ENCODE measurements at regions not wholly inside any gene's neighbourhood (a gene's known extent, or its start where the extent isn't known, plus 50 kb on each side); places are given as distances from the start of the nearest gene placed in this dataset.
"Not testable (repeated sequence)": the region's sequence is repeated elsewhere in the genome, so short reads cannot be mapped to it uniquely, and the experiment has no call there.

DNA sequence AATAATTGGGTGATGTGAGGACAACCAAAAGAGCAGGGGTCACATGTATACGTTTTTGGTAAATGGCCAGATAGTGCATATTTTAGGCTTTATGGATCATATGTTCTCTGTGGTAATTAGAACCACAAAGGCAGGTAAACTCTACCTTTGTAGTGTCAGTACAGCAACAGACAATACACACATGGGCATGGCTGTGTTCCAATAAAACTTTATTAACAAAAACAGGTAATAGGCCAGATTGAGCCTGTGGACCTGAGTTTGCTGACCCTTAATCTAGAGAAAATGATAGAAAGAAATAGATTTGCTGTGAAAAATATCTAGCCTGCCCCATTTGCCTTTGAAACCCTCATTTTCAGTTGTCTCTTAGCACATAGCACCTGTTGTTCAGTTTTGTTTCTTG lies 177.2 kb upstream of the CXCR4 start:
- DNase-seq (ENCODE audit: low spot score) = no peak
- Mint-ChIP-seq H3K27ac (no peak overlapping the region), H3K4me3 (no peak overlapping the region), H3K36me3 (ENCODE audit: low read depth) (no peaks in the 10 kb centered on the region), H3K4me1 (ENCODE audit: low read depth) (peaks cover 15% of the 10 kb centered on the region), H3K27me3 (ENCODE audit: low read depth) (no peaks in the 10 kb centered on the region), H3K9me3 (no peaks in the 10 kb centered on the region)

DNA sequence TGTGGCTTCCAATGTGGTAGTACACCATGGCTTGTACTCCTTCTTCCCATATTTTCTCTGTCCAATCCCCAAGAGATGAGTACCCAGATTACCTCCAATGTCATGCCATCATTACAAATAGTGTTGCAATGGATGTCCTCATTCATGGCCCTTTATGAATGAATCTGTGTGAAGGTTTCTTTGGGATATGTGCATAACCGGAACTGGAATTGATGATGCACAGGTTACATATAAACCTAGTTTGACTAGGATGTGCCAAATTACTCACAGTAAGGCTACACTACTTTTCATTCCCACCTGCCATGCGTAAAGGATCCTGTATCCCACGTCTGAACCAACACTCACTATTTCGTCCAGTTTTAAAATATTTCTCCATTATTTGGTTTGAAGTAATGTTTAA lies 173.9 kb upstream of the CXCR4 start:
- no peaks in the 10 kb centered on the region for H3K9me3 Mint-ChIP-seq
- H3K27me3 Mint-ChIP-seq (ENCODE audit: low read depth) = no peaks in the 10 kb centered on the region
- H3K4me1 Mint-ChIP-seq (ENCODE audit: low read depth) = peaks cover 9% of the 10 kb centered on the region
- no peak for DNase-seq (ENCODE audit: low spot score)
- no peak overlapping the region for H3K27ac Mint-ChIP-seq
- H3K4me3 Mint-ChIP-seq = no peak overlapping the region
- no peaks in the 10 kb centered on the region for H3K36me3 Mint-ChIP-seq (ENCODE audit: low read depth)

DNA sequence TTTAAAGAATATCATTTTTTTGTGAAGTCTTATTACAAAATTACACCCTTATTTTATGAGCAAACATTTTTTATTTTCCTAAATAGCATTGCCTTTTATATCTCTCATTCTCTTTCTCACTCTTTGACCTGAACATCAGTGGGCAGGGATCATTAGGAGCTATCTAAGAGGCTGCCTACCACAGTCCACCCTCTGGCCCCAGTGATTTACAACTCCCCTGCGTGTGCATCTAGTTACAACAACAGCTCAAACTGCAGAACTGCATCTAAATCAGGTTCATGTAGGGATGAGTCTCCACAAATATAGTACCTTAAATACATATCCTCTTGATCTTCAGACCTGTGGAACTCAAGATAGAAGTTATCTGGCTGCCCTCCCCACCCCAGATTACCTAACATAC lies 172.4 kb upstream of the CXCR4 start:
- no peak for DNase-seq (ENCODE audit: low spot score)
- Mint-ChIP-seq H3K27me3 (ENCODE audit: low read depth) (no peaks in the 10 kb centered on the region), H3K4me1 (ENCODE audit: low read depth) (peaks cover 12% of the 10 kb centered on the region), H3K36me3 (ENCODE audit: low read depth) (no peaks in the 10 kb centered on the region), H3K27ac (no peak overlapping the region), H3K9me3 (no peaks in the 10 kb centered on the region), H3K4me3 (no peak overlapping the region)

DNA sequence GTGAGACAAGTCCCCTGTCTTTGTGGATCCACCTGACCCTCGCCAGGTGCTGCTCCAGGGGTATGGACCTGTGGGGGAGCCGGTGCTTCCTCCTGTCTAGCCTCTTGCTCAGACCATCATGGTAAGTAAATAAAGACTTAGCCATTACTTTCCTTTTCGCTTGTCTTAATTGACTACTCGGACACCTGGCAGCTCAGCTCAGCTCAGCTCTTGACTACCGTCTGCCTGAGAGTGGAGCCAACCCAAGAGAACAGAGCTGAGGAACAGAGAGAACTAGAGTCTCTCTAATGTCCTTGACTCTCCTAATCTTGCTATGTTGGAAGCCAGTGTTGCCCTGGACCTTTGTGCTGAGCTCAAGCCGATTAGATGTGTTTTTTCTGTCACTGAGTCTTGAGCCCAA lies 170.3 kb upstream of the CXCR4 start:
- Mint-ChIP-seq H3K4me3 (no peak overlapping the region), H3K9me3 (no peaks in the 10 kb centered on the region), H3K36me3 (ENCODE audit: low read depth) (no peaks in the 10 kb centered on the region), H3K4me1 (ENCODE audit: low read depth) (peaks cover 21% of the 10 kb centered on the region), H3K27ac (no peak overlapping the region), H3K27me3 (ENCODE audit: low read depth) (no peaks in the 10 kb centered on the region)
- DNase-seq (ENCODE audit: low spot score) = no peak

DNA sequence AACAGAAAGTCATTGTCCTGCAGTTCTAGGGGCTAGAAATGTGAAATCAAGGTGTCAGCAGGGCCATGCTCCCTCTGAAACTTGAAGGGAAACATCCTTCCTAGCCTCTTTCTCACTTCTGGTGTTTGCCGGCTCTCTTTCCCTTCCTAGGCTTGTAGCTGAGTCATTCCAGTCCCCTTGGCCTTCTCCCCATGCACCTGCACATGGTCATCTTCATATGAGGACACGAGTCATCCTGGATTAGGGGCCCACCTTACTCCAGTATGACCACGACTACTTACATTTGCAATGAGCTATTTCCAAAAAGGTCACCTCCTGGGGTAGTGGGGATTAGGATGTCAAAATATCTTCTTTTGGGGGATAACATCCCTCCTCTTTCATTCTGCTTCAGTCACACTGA lies 168.5 kb upstream of the CXCR4 start:
- H3K4me3 Mint-ChIP-seq = no peak overlapping the region
- H3K36me3 Mint-ChIP-seq (ENCODE audit: low read depth) = no peaks in the 10 kb centered on the region
- H3K9me3 Mint-ChIP-seq = no peaks in the 10 kb centered on the region
- peaks cover 25% of the 10 kb centered on the region for H3K4me1 Mint-ChIP-seq (ENCODE audit: low read depth)
- DNase-seq (ENCODE audit: low spot score) = no peak
- no peak overlapping the region for H3K27ac Mint-ChIP-seq
- no peaks in the 10 kb centered on the region for H3K27me3 Mint-ChIP-seq (ENCODE audit: low read depth)

DNA sequence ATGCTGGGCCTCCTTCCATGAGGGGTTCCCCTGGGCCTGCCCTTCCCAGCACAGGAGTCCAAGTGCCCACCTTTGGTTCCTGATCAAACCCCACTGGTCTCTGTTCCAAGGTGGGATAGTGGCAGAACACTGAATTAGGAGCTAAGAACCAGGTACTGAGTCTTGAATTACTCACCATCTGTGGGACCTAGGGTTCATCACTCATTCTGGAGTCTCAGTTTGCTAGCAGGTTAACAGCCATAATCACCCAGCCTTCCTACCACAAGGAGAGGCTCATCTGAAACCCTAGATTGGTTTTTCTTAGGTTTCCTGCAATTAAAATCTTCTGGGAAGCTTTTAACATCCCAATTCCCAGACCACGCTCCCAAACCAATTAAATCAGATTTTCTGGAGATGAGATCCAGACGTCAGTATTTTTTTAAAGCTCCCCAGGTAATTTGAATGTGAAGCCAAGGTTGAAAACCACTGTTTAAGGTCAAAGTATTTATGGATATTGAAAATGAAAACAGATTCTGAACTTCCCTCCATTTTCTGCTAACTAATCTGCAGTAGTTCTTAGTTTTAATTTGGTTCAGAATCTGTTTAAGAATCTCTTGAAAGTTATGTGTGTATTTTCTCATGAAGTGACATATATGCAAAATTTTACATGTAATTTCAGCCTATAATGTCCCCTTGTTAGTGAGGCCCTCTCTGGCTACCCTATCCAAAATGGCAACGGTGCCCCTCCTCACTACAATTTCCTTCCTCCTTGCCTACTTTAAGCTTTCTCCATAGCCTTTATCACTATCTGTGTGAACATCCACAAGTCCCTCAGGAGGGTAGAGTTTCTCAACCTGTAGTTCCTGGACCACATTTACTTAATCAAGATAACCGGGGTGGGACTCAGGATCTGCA lies 166.5 kb upstream of the CXCR4 start:
- no peaks in the 10 kb centered on the region for H3K36me3 Mint-ChIP-seq (ENCODE audit: low read depth)
- no peaks in the 10 kb centered on the region for H3K9me3 Mint-ChIP-seq
- no peaks in the 10 kb centered on the region for H3K27me3 Mint-ChIP-seq (ENCODE audit: low read depth)
- H3K4me1 Mint-ChIP-seq (ENCODE audit: low read depth) = peaks cover 37% of the 10 kb centered on the region
- H3K4me3 Mint-ChIP-seq = no peak overlapping the region
- no peak for DNase-seq (ENCODE audit: low spot score)
- peak overlapping the region; percentile 1 for H3K27ac Mint-ChIP-seq

DNA sequence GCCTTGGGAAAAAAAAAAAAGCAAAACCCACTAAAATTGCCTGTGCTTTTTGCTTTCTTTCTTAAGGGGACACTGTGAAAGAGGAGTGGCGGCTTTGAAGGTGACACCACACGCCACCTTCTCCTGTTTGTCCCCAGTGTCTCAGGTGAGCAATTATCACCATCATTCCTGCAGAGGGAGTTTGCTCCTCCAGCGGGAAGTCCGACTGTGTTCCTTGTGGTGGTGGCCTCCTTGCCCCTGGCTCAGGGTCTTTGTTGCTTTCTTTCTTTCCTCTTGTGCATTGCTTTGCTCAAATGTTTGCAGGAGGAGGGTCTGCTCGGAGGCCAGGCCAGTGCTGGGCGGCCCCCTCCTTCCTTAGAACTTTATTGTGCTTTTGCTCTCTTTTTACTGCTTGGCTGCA lies 164.3 kb upstream of the CXCR4 start:
- H3K9me3 Mint-ChIP-seq = no peaks in the 10 kb centered on the region
- peaks cover 37% of the 10 kb centered on the region for H3K4me1 Mint-ChIP-seq (ENCODE audit: low read depth)
- no peak for DNase-seq (ENCODE audit: low spot score)
- no peak overlapping the region for H3K27ac Mint-ChIP-seq
- no peaks in the 10 kb centered on the region for H3K36me3 Mint-ChIP-seq (ENCODE audit: low read depth)
- no peak overlapping the region for H3K4me3 Mint-ChIP-seq
- no peaks in the 10 kb centered on the region for H3K27me3 Mint-ChIP-seq (ENCODE audit: low read depth)

DNA sequence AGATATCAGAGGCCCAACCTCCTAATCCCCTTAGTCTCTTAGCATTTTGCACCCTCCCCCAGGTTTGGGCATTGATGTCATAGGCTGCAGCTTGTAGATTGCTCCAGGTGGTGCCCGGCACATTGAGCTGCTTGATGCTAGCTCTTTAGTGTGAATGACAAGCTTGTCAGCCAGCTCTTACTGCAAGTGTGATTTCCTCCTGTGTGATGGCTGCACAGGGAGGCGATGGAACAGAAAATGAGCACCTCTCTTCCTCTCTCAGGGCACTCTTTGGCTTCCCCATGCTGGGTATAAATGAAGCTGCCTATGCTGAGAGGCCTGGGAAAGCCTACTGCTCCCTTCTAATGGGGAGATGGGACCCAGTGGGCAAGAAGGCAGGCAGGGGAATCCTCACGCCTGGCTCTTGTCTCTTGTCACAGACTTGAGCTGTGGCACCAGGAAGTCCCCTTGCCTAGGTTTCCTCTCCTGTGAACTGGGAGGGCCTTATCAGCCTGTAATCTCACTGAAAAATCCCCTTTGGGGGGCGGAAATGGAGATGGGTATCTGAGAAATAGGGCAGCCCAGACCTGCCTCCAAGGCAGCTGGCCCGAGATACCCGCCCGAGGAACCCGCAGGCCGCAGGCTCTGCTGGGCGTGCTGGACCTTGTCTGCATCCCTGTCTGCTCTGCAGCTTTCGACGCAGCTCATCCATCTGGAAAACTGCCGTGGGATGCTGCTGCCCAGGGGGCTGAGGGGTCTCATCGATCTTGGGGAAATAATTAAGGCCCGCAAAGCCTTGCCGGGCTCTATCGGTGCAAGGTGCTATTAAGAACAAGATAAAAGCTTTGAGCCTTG lies 163.5 kb upstream of the CXCR4 start:
- Mint-ChIP-seq H3K4me3 (peak overlapping the region; percentile 53), H3K27ac (peak overlapping the region; percentile 67), H3K36me3 (ENCODE audit: low read depth) (no peaks in the 10 kb centered on the region), H3K27me3 (ENCODE audit: low read depth) (no peaks in the 10 kb centered on the region), H3K4me1 (ENCODE audit: low read depth) (peaks cover 37% of the 10 kb centered on the region), H3K9me3 (no peaks in the 10 kb centered on the region)
- peak; percentile 34 for DNase-seq (ENCODE audit: low spot score)

DNA sequence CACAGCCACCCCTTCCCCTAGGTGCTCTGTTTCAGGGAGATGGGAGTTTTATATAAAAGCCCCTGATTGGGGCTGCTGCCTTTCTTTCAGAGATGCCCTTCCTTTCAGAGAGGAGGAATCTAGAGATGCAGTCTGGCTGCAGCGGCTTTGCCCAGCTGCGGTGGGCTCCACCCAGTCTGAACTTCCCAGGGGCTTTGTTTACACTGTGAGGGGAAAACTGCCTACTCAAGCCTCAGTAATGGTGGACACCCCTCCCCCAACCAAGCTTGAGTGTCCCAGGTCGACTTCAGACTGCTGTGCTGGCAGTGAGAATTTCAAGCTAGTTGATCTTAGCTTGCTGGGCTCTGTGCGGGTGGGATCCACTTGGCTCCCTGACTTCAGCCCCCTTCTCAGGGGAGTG lies 148.4 kb upstream of the CXCR4 start:
- H3K4me1 Mint-ChIP-seq (ENCODE audit: low read depth); H3K27me3 Mint-ChIP-seq (ENCODE audit: low read depth); DNase-seq (ENCODE audit: low spot score); H3K4me3 Mint-ChIP-seq; H3K27ac Mint-ChIP-seq: not testable (repeated sequence)
- Mint-ChIP-seq H3K36me3 (ENCODE audit: low read depth) (peaks cover 14% of the 10 kb centered on the region), H3K9me3 (peaks cover 36% of the 10 kb centered on the region)

DNA sequence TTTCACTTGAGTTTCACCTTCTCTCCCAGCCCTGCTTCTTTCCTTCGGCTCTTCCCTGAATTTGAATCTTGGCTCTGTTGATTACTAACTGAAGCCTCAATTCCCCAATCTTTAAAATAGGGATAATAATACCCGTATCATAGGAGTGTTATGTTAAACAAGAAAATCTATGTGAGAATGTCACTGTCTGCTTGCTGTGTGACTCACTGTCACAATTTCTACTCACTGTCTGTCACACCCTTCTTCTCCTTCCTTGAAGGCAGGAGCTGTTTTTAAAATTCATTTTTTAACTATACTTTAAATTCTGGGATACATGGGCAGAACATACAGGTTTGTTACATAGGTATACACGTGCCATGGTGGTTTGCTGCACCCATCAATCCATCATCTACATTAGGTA lies 141.6 kb upstream of the CXCR4 start:
- Mint-ChIP-seq H3K9me3 (peaks cover 14% of the 10 kb centered on the region), H3K36me3 (ENCODE audit: low read depth) (peaks cover 10% of the 10 kb centered on the region), H3K27ac (no peak overlapping the region), H3K4me3 (no peak overlapping the region), H3K27me3 (ENCODE audit: low read depth) (peaks cover 3% of the 10 kb centered on the region), H3K4me1 (ENCODE audit: low read depth) (peaks cover 8% of the 10 kb centered on the region)
- no peak for DNase-seq (ENCODE audit: low spot score)

DNA sequence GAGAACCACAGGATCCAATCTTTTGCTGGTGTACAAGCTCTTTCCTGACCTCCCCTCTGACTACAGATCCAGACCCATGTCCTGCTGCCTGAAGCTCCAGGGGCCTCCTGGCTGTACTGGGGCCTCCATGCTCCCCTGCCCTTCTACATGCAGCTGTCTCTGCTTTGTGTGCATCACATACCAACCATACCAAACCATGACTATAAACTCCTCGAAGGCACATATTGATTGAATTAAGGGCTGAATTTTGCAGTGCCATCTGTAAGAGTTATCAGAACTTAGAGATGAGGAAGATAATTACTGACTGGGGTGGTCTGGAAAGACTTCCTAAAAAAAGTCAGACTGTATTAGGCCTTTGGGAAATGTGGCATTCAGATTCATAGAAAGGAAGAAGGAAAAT lies 139.9 kb upstream of the CXCR4 start:
- Mint-ChIP-seq H3K4me3 (no peak overlapping the region), H3K27ac (no peak overlapping the region), H3K4me1 (ENCODE audit: low read depth) (peaks cover 8% of the 10 kb centered on the region)

DNA sequence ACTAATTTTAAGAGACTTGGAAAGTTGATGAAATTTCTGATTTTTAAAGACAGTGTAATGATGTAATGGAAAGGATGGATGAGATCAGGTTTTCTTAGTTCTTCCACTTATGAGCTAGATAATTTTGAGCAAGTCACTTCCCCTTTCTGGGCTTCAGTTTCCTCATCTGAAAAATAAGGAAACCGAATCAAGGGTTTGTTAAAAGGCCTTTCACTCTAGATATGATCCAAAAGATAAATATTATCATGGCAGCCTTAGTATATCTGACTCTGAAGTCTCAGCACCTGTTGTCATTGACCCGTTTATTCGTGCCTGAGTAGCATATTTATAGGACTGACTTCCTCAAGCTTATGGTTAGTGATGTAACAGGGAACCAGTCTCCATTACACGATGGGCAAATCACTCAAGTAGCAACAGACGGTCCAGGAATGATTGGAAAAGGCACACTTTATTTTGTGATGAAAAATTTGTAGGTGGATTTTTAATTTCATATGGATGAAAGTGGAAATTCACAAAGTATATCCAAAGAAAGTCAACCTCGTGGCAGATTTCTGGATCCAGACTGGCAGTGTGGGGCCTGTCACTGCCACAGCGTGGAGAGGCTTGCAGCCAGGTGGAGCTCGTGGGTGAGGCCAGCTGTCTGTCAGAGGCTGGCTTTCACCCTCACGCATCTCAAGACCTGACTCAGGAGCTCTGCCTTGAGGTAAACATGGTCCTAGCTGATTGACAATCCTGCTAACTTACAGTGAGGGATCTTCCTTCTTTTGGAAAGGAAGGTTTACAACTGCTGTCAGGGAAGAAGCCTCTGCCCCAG lies 137.9 kb upstream of the CXCR4 start:
- Mint-ChIP-seq H3K27ac (no peak overlapping the region), H3K4me1 (ENCODE audit: low read depth) (peaks cover 12% of the 10 kb centered on the region), H3K4me3 (no peak overlapping the region), H3K27me3 (ENCODE audit: low read depth) (no peaks in the 10 kb centered on the region), H3K9me3 (no peaks in the 10 kb centered on the region), H3K36me3 (ENCODE audit: low read depth) (no peaks in the 10 kb centered on the region)
- no peak for DNase-seq (ENCODE audit: low spot score)

More for the DNA sequence above, 139.9 kb upstream of the CXCR4 start:
- no peak for DNase-seq (ENCODE audit: low spot score)
- Mint-ChIP-seq H3K36me3 (ENCODE audit: low read depth) (no peaks in the 10 kb centered on the region), H3K27me3 (ENCODE audit: low read depth) (no peaks in the 10 kb centered on the region), H3K9me3 (peaks cover under 1% of the 10 kb centered on the region)

DNA sequence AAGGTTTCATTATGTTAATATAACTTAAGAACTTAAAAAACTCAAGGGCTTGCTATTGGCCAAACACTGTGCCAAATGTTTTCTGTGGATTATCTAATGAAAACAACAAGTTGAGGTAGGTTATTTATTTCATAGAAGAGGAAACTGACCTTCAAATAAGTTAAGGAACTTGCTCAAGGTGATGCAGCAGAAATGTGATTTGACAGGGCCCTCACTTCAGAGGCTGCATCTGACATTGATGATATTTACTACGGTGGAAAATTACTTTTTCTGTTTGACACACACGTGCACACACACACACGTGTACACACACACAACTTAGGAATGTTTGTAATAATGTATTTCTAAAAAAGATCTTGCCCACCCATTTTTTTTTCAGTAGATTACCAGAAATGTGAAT lies 137.2 kb upstream of the CXCR4 start:
- H3K9me3 Mint-ChIP-seq = no peaks in the 10 kb centered on the region
- no peaks in the 10 kb centered on the region for H3K36me3 Mint-ChIP-seq (ENCODE audit: low read depth)
- H3K4me3 Mint-ChIP-seq = no peak overlapping the region
- no peaks in the 10 kb centered on the region for H3K27me3 Mint-ChIP-seq (ENCODE audit: low read depth)
- DNase-seq (ENCODE audit: low spot score) = no peak
- H3K27ac Mint-ChIP-seq = no peak overlapping the region
- H3K4me1 Mint-ChIP-seq (ENCODE audit: low read depth) = peaks cover 12% of the 10 kb centered on the region

DNA sequence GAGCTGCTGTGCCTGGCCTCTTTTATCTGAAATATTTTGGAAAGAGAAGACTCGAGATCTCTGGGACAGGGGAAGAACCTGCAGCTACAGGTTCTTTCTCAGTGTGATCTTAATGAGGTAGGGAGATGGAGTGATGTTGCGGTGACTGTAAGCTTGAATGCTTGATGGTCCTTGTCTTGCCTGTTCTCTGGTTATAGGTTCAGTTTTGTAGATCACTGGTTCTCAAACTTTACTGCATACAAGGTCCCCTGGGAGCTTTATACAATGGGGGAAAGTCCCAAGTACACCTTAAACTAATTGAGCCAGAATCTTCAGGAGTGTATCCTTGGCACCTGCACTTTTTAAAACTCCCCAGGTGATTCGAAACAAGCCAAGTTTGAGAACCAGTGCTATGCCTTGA lies 136.7 kb upstream of the CXCR4 start:
- no peak for DNase-seq (ENCODE audit: low spot score)
- Mint-ChIP-seq H3K9me3 (no peaks in the 10 kb centered on the region), H3K27ac (no peak overlapping the region), H3K27me3 (ENCODE audit: low read depth) (no peaks in the 10 kb centered on the region), H3K4me3 (no peak overlapping the region), H3K36me3 (ENCODE audit: low read depth) (no peaks in the 10 kb centered on the region), H3K4me1 (ENCODE audit: low read depth) (peaks cover 12% of the 10 kb centered on the region)
